Activated CD8-positive, alpha-beta T cell treated with anti-CD3 and anti-CD28 coated beads for 36 hours (primary cell): ENCODE measurements at regions not wholly inside any gene's neighbourhood (a gene's known extent, or its start where the extent isn't known, plus 50 kb on each side); places are given as distances from the start of the nearest gene placed in this dataset.

Experiments
- ATAC-seq: fragments of 200-7000 bp; cut with Tn5 transposase; one replicate; pipeline ENCODE4 v1.10.0; 2021; ENCODE audit warnings: mild to moderate bottlenecking, moderate library complexity
- CTCF ChIA-PET: fragments of 350-600 bp; sonication (Branson Sonifier 250); formaldehyde crosslinking; loops from one replicate; lab custom pipeline; 2021; ENCODE audit warnings: antibody characterized with exemption; lab: Charles Lee
- POLR2A ChIA-PET: fragments of 350-600 bp; sonication (Branson Sonifier 250); formaldehyde crosslinking; loops from one replicate; lab custom pipeline; 2021; ENCODE audit warnings: antibody characterized with exemption; lab: Charles Lee
- DNase-seq: peaks from one replicate; pipeline ENCODE4 v3.0.0-alpha.2; 2020
- H3K27ac Mint-ChIP-seq: one replicate; pipeline ENCODE4 v1.8.0; 2021; ENCODE audit warnings: mild to moderate bottlenecking, mixed read lengths
- H3K27me3 Mint-ChIP-seq: one replicate; pipeline ENCODE4 v1.8.0; 2021; ENCODE audit warnings: mixed read lengths
- H3K36me3 Mint-ChIP-seq: one replicate; pipeline ENCODE4 v1.8.0; 2021; ENCODE audit warnings: low read depth, mixed read lengths
- H3K4me1 Mint-ChIP-seq: one replicate; pipeline ENCODE4 v1.8.0; 2021; ENCODE audit warnings: low read depth, mixed read lengths
- H3K4me3 Mint-ChIP-seq: one replicate; pipeline ENCODE4 v1.8.0; 2021; ENCODE audit warnings: mild to moderate bottlenecking, moderate library complexity, mixed read lengths
- H3K9me3 Mint-ChIP-seq: one replicate; pipeline ENCODE4 v1.8.0; 2021; ENCODE audit warnings: mixed read lengths
- CTCF ChIP-seq: fragments of 200-600 bp; IDR thresholded peaks from one replicate; pipeline ENCODE4 v1.8.0; 2022; ENCODE audit warnings: antibody characterized with exemption, mild to moderate bottlenecking
- intact Hi-C: fragments of 100-400 bp; cut with micrococcal nuclease; formaldehyde crosslinking; loops from one replicate; pipeline ENCODE4 v1.10.0; 2022

- H3K27ac Mint-ChIP-seq = no peak overlapping the region
- intact Hi-C loops = no loop called here
- H3K27me3 Mint-ChIP-seq = no peaks in the 10 kb centered on the region
- no peaks in the 10 kb centered on the region for H3K4me1 Mint-ChIP-seq
- H3K4me3 Mint-ChIP-seq = no peak overlapping the region
- no peak for TF ChIP-seq CTCF
- ChIA-PET POLR2A (no interaction called here), CTCF (no interaction called here)
- no peaks in the 10 kb centered on the region for H3K36me3 Mint-ChIP-seq
- peaks cover 1% of the 10 kb centered on the region for H3K9me3 Mint-ChIP-seq
- ATAC-seq = no peak
- DNase-seq = no peak
These were observed 970.5 kb upstream of the SLC35B3 start for GRCh38 chr6:9405825-9406224.

- no peaks in the 10 kb centered on the region for H3K36me3 Mint-ChIP-seq
These were observed 970.0 kb upstream of the SLC35B3 start for GRCh38 chr6:9405369-9405768.

GRCh38 chr6:9404351-9405146, 969.2 kb upstream of the SLC35B3 start:
- no peak for ATAC-seq
- Mint-ChIP-seq H3K36me3 (no peaks in the 10 kb centered on the region), H3K27me3 (peaks cover 2% of the 10 kb centered on the region), H3K4me3 (no peak overlapping the region), H3K9me3 (peaks cover 1% of the 10 kb centered on the region), H3K4me1 (no peaks in the 10 kb centered on the region), H3K27ac (no peak overlapping the region)
- no peak for TF ChIP-seq CTCF
- DNase-seq = no peak
- POLR2A ChIA-PET = no interaction called here
- intact Hi-C loops = no loop called here
- CTCF ChIA-PET = no interaction called here

More at GRCh38 chr6:9405369-9405768, 970.0 kb upstream of the SLC35B3 start:
- ChIA-PET POLR2A (no interaction called here), CTCF (no interaction called here)
- no peak for TF ChIP-seq CTCF
- DNase-seq (no peak), ATAC-seq (no peak)
- Mint-ChIP-seq H3K27ac (no peak overlapping the region), H3K4me3 (no peak overlapping the region), H3K4me1 (no peaks in the 10 kb centered on the region), H3K9me3 (peaks cover 1% of the 10 kb centered on the region), H3K27me3 (no peaks in the 10 kb centered on the region)
- intact Hi-C loops = no loop called here

GRCh38 chr6:9403736-9404135, 968.4 kb upstream of the SLC35B3 start:
- peaks cover 1% of the 10 kb centered on the region for H3K9me3 Mint-ChIP-seq
- CTCF ChIA-PET = no interaction called here
- POLR2A ChIA-PET = no interaction called here
- no peak for TF ChIP-seq CTCF
- intact Hi-C loops = no loop called here
- H3K27me3 Mint-ChIP-seq = peaks cover 2% of the 10 kb centered on the region
- DNase-seq (no peak), ATAC-seq (no peak)
- H3K27ac Mint-ChIP-seq = no peak overlapping the region
- H3K4me1 Mint-ChIP-seq = no peaks in the 10 kb centered on the region
- H3K4me3 Mint-ChIP-seq = no peak overlapping the region
- no peaks in the 10 kb centered on the region for H3K36me3 Mint-ChIP-seq

GRCh38 chr6:9401960-9402359, 966.6 kb upstream of the SLC35B3 start:
- CTCF ChIA-PET = no interaction called here
- Mint-ChIP-seq H3K27ac (no peak overlapping the region), H3K36me3 (no peaks in the 10 kb centered on the region), H3K27me3 (peaks cover 3% of the 10 kb centered on the region), H3K9me3 (peaks cover 3% of the 10 kb centered on the region), H3K4me1 (no peaks in the 10 kb centered on the region), H3K4me3 (no peak overlapping the region)
- TF ChIP-seq CTCF = no peak
- ATAC-seq = no peak
- POLR2A ChIA-PET = no interaction called here
- DNase-seq = no peak
- intact Hi-C loops = no loop called here
